ENCODE measurements at regions not wholly inside any gene's neighbourhood (a gene's known extent, or its start where the extent isn't known, plus 50 kb on each side); places are given as distances from the start of the nearest gene placed in this dataset.
A peak's percentile ranks its signal among the peaks of the same experiment; 100 is the strongest.

DNA sequence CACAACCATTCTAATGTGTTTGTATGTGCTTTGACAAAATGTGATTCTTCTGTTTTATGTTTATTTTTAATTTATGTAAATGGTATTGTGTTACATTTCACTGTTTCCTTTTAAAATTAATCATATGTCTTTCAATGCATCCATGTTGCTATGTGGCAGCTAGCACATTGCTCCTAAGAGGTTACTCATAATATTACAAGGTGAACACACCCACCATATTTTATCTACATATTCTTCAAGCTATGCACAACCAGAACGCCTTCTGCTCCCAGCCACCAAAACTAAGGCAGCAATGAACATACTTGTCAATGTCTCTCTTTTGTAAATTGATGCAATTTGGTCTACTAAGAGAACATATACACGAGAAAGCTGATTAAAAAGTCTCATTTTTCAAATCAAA lies 160.6 kb upstream of the OSR1 start:
- DNase-seq (ENCODE audit: low spot score) (no peak), ATAC-seq (ENCODE audit: low read depth) (no peak)
- no peaks in the 10 kb centered on the region for H3K27me3 ChIP-seq (ENCODE audit: insufficient read depth, poor library complexity, severe bottlenecking)
- TF ChIP-seq, protein P1, sequence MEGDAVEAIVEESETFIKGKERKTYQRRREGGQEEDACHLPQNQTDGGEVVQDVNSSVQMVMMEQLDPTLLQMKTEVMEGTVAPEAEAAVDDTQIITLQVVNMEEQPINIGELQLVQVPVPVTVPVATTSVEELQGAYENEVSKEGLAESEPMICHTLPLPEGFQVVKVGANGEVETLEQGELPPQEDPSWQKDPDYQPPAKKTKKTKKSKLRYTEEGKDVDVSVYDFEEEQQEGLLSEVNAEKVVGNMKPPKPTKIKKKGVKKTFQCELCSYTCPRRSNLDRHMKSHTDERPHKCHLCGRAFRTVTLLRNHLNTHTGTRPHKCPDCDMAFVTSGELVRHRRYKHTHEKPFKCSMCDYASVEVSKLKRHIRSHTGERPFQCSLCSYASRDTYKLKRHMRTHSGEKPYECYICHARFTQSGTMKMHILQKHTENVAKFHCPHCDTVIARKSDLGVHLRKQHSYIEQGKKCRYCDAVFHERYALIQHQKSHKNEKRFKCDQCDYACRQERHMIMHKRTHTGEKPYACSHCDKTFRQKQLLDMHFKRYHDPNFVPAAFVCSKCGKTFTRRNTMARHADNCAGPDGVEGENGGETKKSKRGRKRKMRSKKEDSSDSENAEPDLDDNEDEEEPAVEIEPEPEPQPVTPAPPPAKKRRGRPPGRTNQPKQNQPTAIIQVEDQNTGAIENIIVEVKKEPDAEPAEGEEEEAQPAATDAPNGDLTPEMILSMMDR (IDR thresholded peaks at IDR 0.05; ENCODE audit: poor library complexity, severe bottlenecking) = no peak
- H3K27ac ChIP-seq (ENCODE audit: poor library complexity, severe bottlenecking) = no peak overlapping the region
- H3K4me3 ChIP-seq (ENCODE audit: severe bottlenecking) = no peak overlapping the region
- peaks cover 3% of the 10 kb centered on the region for H3K4me1 ChIP-seq (ENCODE audit: insufficient read depth, poor library complexity, severe bottlenecking)
- H3K36me3 ChIP-seq (ENCODE audit: low read depth) = no peaks in the 10 kb centered on the region
- H3K9me3 ChIP-seq (ENCODE audit: severe bottlenecking) = no peaks in the 10 kb centered on the region

DNA sequence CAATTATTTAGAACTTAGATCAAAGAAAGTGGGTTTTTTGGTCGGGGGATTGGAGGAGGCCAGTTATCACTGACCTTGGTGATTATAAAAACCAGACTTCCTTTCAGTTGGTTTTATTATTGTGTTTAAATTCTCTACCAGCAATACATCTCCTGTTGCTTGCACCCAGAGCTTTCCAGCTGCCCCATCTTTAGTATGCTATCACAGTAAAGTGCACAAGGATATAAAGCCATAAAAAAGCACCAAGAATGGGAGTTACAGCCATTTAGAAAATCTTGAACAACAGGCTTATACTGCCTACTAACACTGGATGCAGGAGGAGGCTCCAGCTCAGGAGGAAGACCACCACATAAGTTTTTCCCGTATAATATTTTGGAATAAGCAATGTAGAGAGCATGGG lies 148.7 kb upstream of the OSR1 start:
- TF ChIP-seq, protein P1 (IDR thresholded peaks at IDR 0.05; ENCODE audit: poor library complexity, severe bottlenecking) = no peak
- Histone ChIP-seq H3K27ac (ENCODE audit: poor library complexity, severe bottlenecking) (no peak overlapping the region), H3K9me3 (ENCODE audit: severe bottlenecking) (no peaks in the 10 kb centered on the region), H3K27me3 (ENCODE audit: insufficient read depth, poor library complexity, severe bottlenecking) (no peaks in the 10 kb centered on the region), H3K36me3 (ENCODE audit: low read depth) (no peaks in the 10 kb centered on the region), H3K4me3 (ENCODE audit: severe bottlenecking) (no peak overlapping the region), H3K4me1 (ENCODE audit: insufficient read depth, poor library complexity, severe bottlenecking) (peaks cover 12% of the 10 kb centered on the region)
- DNase-seq (ENCODE audit: low spot score) (no peak), ATAC-seq (ENCODE audit: low read depth) (no peak)

DNA sequence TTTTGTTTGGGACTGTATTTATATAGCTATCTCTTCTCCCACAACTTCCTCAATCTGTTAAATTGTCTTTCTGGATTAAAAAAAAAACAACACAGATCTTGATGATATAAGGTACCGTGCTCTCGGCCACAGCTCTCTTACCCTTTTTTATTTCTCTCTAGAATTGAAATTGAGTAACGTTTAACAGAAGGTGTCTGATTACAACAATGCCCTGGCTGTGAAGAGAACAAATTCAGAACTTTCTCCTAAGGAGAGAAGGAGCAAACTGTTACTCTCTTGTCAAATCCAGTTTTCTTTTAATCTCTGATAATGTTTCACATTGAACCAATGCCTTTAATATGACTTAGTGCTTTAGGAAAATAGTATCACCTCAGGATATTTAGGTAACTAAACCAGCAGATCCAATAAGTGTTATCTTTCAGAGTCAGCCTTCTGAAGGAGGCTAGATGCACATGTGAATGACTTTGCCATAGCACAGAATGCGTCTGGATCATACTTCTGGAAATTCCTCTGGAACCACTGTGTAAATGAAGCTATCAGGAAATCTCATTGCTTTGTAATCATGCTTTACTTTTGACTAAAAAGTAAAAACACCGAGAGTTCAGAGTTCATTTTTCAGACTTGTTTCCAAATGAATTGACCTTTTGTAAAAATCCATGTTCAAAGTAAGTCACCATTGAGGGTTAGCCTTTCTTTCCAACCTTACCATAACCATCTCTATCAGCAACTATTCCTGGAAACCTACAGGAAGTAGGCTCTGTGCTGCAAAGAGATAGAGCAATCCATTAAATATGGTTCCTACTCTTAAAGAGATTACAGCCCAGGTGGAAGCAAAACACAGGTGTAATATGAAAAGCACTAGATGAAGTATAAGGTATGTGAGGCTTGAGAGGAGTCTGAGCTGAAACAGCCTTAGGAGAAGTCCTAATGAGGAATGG lies 147.0 kb upstream of the OSR1 start:
- no peaks in the 10 kb centered on the region for H3K36me3 ChIP-seq (ENCODE audit: low read depth)
- DNase-seq (ENCODE audit: low spot score) (no peak), ATAC-seq (ENCODE audit: low read depth) (peak; percentile 49; the same call in 2 of the 3 replicates)
- TF ChIP-seq, protein P1 (IDR thresholded peaks at IDR 0.05; ENCODE audit: poor library complexity, severe bottlenecking) = no peak
- H3K4me3 ChIP-seq (ENCODE audit: severe bottlenecking) = no peak overlapping the region
- H3K27me3 ChIP-seq (ENCODE audit: insufficient read depth, poor library complexity, severe bottlenecking) = no peaks in the 10 kb centered on the region
- peaks cover 12% of the 10 kb centered on the region for H3K4me1 ChIP-seq (ENCODE audit: insufficient read depth, poor library complexity, severe bottlenecking)
- H3K9me3 ChIP-seq (ENCODE audit: severe bottlenecking) = no peaks in the 10 kb centered on the region
- H3K27ac ChIP-seq (ENCODE audit: poor library complexity, severe bottlenecking) = no peak overlapping the region

DNA sequence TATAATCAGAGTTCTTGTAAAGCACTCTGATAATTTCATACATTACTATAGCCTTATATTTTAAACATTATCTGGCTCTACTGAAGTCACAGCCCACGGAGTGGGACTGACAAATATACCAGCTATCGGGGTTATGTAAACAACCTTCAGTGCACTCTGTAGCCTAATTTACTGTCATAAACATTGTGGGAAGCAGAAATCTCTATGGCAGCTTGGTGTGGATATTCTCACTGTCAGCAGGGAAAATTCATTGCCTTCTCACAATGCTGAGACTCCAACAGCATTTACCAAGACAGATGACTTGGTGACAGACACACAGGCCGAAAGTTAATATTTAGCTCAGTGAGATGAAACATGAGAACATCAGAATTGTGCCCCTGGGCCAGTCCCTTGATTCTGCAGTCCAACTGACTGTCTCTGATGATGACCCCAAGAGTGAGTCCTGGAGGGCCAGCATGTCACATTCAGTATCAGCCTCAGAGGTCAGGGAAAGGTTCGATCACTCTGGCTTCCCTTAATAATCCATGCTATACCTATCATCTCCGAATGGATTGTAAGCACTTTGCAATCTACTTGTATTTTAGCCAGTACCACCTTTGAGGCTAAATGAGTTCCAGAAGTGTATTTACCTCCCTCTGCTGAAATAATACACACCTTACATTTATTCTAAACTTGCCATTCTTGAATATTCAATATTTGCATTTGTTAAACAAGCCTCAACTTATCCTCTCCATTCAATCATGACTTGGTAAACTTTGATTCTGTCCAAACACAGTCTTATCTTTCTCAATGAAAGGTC lies 146.2 kb upstream of the OSR1 start:
- peaks cover 12% of the 10 kb centered on the region for H3K4me1 ChIP-seq (ENCODE audit: insufficient read depth, poor library complexity, severe bottlenecking)
- no peak; the same call in 2 of the 3 replicates for ATAC-seq (ENCODE audit: low read depth)
- H3K9me3 ChIP-seq (ENCODE audit: severe bottlenecking) = peaks cover 4% of the 10 kb centered on the region
- no peak overlapping the region for H3K27ac ChIP-seq (ENCODE audit: poor library complexity, severe bottlenecking)
- H3K4me3 ChIP-seq (ENCODE audit: severe bottlenecking) = no peak overlapping the region
- no peaks in the 10 kb centered on the region for H3K27me3 ChIP-seq (ENCODE audit: insufficient read depth, poor library complexity, severe bottlenecking)
- H3K36me3 ChIP-seq (ENCODE audit: low read depth) = no peaks in the 10 kb centered on the region
- no peak for DNase-seq (ENCODE audit: low spot score)
- TF ChIP-seq, protein P1 (IDR thresholded peaks at IDR 0.05; ENCODE audit: poor library complexity, severe bottlenecking) = no peak

Measured in RWPE2 (cell line).